ENCODE measurements at regions not wholly inside any gene's neighbourhood (a gene's known extent, or its start where the extent isn't known, plus 50 kb on each side); places are given as distances from the start of the nearest gene placed in this dataset.

DNA sequence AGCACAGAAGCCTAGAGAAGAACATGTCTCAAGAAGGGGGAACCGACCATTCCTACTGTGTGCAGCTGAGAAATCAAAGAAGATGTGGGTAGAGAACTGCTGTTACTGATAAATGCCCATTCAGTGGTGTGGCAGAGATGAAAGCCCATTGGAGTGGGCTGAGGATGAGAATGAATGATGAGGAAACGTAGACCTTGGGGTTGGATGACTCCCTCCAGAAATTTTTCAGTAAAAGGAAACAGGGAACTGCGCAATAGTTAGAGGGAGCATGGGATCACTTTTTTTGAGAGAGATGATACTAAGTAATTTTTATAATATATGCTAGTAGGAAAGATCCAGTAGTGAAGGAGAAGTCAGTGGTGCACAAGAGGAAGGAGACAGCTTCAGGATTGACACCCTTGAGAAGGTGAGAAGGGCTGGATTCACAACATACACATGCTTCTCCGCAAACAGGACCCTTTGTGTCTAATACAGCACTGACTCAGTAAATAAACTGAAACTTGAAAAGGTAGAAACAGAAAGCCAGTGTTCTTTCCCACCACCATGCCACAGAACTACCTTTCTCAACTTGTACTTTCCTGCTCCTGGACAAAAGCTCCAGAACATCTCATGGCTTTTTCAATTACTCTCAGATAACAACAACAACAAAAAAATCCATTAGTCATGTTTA is 104.7 kb upstream of the IL6 start:
- DNase-seq: no peak

DNA sequence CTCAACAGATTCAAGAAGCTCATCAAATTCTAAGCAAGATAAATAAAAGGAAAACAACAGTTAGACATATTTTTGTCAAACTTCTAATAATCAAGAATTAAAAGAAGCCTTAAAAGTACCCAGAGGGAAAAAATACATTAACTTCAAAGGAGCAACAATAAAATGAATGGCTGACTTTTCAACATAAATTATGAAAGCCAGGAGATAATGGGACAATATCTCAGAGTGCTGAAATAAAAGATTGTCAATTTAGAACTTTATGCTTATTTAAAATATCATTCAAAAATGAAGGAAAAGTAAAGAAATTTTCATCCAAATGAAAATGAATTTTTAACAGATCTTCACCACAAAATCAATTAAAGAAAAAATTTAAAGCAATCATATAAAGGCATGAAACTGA is 108.5 kb upstream of the IL6 start:
- no peak for DNase-seq

DNA sequence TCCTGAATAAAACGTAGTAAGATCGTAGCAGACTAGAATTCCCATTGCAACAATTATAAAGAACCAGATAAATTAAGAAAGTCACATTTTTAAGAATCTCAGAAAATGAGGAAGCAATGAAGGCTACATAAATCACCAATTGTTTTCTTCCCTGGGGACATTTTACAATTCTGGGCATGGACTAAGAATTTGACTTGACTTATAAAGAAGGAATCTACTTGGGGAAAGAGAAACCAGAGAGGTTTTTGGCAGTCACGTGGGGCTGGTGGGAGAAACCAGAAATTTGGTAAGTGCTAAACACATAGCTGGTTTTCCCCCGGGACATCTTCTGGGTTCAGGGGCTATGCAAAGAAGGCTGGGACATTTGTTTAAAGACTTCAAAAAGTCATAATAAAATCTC is 109.8 kb upstream of the IL6 start:
- no peak for DNase-seq

DNA sequence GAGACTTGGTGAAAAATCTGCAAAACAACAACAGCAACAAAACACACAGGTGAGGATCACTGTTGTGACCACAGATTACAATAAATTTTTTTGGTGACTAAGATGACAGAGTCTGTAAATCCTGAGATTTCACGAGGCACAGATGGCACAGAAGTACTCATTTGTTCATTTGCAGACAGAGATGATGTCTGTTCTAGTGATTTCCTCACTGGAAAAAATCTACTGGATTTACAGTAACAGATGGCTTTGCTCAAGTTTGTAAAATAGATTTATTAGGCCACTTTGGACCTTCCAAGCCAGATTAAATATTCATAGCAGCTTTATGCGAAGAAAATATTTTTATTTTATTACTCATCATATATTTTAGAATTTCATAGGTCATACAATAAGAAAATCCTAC is 113.5 kb upstream of the IL6 start:
- DNase-seq: no peak

DNA sequence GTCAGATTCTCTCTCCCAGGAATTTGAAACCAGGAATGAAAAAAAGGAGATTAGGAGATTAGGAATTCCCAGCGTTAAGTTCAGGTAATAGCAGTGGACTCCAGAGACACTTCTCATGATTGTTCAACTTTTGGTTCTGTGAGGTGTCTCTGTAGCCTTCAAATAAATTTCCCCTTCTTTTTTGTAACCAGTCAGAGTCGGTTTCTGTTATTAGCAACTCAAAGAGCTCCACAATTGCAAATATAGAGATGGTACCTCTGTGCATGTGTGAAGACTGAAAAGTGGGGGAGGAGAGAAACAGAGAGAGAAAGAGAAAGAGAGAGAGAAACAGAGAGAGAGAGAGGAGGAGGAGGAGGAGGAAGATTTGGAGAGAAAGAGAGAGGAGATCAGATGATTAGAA is 112.8 kb upstream of the STEAP1B start:
- DNase-seq: no peak

DNA sequence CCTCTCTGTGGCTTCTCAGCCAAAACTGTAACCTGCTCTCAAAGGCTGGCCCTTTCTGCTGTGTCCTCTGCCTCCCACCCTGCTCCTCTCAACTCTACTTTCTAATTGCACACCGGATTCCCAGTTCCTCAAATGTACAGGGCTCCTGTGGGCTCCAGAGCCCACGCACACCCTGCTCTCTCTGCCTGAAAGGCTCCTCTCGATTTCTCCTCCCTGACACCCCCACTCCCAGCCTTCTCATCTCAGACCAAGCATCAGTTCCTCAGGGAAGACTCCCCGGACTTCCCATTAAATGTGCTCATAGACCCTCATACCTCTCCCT is 111.7 kb upstream of the STEAP1B start:
- DNase-seq: no peak

DNA sequence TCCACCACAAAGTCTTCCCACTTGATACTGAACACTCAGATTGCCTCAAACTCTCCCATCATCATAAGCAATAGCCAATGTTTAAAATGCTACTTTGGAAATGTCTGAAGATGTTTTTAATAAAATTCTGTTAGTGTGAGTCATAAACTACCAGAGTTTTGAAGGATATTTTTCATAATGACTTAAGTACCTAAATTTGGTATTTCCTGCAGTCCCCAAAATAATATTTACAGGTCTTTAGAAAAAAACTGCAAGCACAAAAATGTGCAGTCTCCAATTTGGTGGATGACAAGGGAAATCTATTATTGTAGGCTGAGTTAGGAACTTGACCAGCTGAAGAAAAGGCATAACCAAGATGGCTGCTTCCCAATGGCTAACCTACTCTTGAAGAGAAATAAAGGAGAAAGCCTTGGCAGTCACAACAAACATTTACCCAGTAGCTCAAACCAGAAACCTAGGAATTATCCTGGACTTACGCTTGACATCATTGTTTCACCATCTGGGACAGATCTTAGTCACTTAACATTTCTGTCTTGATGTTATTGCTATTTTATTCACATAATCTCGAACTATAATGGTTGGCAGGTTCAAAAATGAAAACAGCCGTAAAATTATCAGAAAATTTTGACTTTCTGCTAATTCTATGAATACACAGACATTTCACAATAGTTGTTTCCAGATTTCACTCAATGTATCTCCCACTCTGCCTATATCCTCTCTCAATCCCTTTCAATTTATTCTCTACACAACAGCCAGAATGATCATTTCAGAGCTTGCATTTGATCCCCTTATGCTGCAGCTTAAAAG is 111.2 kb upstream of the STEAP1B start:
- DNase-seq: no peak

DNA sequence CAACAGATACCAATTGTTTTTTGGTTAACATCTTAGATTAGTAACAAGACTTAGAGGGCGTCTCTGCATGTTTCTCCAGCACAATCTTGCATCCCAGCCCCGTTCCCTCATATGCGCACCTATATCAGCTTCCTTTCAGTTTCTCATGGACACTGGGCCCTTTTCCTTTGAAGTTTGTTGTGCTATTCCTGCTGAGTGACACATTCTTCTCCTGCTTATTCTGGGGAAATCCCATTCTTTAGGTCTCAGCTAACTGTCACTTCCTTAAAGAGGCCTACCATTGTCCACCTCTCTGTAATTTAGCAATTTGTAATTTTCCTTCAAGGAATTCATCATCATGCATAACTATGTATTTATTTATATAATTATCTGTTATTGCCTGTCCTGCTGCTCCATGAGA is 110.3 kb upstream of the STEAP1B start:
- no peak for DNase-seq

DNA sequence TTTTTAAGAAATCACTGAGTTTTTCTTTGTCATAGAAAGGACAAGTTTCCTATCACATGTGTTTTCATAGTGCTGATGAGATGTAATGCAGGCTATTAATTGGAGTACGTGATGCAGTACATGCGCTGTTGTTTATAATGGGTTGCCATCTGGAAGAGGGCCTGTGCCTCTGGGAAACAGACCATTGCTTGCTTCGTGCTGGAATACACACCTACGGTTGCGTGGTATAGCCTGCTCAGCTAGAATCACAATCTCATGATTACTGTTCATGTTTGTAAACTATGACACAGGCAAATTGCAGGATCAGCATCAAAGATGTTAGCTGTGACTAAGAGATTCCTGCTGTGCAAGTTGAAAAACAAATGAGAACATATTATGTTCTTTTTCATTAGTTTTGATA is 107.2 kb upstream of the STEAP1B start:
- no peak for DNase-seq

DNA sequence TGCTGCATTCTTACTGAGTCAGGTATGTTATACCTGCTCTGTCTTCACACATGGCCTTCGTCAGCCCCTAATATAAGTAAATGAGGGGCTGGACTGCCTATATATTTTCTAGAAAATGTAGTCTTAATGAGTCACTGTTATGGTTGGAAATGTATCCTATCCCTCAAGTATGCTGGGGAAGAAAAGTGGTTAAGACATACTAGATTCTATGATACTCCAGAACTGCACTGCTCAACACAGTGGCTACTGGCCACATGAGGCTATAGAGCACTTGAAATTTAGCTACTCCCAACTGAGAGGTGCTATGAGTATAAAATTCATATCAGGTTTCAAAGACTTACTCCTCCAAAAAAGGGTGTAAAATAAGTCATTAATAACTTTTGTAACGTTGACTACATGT is 104.3 kb upstream of the STEAP1B start:
- no peak for DNase-seq

DNA sequence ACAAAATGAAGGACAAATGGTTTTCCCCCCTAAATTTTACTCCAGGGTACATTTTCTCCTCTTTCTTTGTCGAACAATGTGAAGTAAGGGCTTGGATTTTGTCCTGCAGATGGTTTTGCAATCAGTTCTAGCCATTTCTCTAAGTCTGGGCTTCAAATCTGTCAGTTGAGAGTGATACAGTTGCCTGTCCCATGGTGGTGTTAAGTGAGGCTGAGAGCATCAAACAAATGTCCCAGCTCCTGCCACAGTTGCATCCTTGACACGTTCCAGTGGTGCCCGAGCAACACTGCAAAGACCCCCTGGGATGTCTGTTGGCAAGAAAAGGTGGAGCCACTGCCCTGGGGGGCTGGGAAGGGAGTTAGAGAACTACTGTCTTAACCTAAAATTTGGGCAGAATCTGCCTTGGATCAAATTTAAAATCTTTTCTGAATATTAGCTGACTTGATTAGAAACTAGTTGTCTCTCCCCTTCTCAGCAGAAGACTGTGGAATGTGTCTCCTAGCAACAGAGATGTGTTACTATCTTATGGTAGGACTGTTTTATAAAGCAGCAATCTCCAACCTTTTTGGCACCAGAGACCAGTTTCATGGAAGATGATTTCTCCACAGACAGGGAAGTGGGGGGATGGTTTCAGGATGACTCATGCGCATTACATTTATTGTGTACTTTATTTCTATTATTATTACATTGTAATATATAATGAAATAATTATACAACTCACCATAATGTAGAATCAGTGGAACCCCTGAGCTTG is 102.0 kb upstream of the STEAP1B start:
- DNase-seq: no peak

DNA sequence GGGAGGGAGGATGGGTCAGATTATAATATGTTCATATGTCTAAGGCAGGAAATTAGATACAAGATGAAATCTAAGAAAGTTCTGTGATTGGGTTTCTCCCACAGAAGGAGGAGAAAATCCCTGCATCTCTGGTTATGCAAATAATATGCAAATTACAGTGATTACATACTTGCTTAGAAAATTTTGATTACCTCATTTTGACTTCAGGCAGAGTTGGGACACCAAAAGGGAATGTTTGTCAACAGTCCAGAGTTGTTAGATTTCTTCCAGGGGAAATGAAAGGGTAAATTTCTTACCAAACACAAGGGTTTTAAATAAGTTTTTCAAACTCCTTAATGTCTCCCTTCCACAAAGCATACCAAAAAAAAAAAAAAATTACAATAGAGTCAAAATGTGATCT is 101.4 kb upstream of the STEAP1B start:
- no peak for DNase-seq

DNA sequence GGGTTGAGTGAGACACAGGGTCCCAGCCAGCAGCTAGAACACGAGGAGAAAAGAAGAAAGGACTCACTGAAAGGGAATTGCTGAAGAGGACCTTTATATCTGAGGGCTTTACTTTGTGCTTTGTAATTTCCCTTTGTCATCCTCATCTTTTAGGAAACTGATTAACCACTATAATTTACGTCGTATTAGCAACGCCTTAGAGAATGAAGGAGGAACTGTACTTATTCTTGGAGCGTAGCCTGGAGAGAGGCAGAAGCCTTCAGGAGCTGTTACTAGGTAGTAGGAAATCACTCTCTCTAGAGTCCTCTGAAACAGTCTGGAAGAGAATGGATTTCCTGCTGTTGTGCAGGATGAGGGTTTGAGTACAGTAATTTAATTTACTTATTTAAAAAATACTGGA is 101.0 kb upstream of the STEAP1B start:
- DNase-seq: no peak

DNA sequence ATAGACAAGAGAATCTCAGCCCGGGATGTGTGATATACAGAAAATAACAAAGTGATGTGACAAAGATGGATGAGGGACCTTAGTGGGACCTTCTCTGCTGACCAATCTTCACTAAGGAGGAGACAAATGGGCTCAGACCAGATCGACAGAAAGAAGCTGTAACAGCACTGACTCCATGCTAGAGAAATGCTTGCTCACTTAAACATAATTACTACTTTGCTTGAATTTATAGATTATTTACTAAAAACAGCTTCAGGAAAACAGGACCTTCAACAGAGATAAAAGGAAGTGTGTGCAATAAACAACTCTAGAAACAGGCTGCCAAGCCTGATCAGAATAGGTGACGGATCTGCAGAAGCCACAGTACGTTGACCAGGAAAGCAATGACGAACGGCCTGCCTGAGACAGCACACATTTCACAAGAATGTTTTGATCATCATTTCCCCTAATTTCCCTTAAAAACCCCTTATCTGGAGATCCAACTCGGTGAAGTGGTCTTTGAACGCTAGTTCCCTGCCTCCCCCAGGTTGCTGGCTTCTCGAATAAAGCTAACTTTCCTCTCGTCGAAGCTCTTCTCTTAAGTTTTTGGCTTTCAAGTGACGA is 98.4 kb upstream of the STEAP1B start:
- no peak for DNase-seq

DNA sequence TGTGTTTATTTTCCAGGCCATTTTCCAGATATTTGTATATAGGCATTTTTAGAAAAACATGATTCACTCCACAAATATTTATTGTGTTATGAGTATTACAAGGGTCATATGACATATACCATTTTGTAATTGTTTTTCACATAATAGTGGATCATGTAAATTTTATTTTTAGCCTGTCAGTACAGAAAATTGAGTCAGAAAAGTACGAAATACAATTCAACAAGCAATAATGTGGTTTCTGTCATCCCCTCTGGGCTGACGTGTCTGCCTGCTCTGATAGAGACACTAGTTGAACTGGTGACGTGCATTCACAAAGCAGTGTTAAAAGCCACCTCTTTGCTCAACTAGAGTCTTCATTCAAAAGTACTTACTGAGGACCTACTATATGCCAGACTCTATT is 97.9 kb upstream of the STEAP1B start:
- no peak for DNase-seq

DNA sequence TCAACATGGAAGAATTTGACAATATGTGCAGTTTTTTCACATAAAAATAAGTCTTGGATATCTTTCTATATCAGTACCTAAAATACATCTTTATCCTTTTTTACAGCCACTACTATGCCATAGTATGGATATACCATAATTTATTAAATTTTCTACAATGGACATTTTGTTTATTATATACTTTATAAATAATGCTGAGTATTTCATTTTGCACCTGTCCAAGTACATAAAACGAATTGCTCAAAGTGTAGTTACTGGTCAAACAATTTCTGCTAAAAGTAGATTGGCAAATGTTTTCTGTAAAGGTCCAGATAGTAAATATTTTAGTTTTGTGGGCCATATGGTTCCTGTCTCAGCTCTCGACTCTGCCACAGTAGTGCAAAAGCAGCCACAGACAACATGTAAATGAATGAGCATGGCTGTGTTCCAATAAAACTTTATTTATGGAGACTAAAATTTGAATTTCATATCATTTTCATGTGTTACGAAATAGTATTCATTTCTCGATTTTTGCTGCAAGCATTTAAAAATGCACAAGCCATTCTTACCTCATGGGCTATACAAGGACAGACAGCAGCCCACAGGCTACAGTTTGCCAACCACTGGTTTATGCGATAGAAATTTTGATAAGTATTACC is 96.9 kb upstream of the STEAP1B start:
- DNase-seq: no peak

DNA sequence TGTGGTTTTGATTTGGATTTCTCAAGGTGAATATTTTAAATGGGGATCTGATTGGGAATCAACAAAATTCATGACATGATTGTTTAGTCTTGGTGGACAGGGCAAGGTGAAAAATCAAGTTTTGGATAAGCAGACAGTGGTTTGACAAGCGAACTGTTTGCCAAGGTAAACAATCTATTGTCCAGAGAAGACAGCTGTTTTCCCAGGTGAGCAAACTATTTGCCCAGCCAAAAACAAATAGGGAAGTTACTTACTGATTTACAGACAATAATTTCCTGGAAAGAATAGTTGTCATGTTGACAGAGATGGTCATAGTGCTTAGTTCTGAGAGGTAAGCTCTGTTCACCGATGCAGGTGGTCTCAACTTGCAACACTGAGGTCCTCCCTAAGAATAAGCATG is 94.0 kb upstream of the STEAP1B start:
- DNase-seq: no peak

DNA sequence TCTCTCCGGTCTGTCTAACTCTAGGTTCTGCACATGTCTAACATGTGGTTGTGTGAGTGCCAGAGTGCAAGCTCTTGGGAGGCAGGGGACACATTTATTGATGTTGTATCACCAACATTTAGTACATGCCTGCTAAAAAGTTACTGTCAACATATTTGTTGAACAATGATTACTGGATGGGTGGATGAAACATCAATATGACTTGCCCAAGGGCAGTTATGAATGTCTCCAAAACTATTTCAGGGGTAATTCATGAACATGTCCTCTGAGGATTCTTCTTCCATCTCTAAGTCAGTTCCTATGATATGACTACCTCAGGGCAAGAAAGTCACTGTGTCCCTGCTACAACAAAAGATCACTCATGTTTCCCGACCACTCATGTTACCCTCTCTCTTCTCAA is 91.3 kb upstream of the STEAP1B start:
- no peak for DNase-seq

DNA sequence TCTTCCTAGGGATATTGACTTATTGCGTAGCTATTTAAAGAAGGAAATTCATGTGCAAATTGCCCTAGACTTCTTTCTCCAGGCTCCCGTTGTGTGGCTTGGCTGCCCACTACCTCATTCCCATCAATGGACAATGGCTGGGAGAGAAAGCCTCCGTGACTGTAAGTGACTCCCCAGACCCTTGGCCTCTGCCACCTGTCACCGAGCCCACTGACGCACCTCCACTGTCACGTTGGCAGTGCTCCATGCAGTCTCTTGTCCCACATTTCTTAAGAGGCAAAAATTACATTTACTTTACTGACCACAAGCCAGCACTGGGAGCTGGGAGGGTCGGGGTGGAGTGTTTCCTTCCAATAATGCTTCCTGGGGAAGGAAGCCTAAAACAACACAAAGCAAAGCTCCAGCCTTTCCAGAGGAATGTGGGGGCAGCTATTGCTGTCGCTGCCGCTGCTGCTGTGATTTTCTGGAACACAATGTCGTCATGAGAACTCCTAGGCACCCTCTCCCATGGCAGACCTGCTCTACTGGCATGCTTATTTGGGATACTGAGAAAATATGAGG is 89.7 kb upstream of the STEAP1B start:
- no peak for DNase-seq

DNA sequence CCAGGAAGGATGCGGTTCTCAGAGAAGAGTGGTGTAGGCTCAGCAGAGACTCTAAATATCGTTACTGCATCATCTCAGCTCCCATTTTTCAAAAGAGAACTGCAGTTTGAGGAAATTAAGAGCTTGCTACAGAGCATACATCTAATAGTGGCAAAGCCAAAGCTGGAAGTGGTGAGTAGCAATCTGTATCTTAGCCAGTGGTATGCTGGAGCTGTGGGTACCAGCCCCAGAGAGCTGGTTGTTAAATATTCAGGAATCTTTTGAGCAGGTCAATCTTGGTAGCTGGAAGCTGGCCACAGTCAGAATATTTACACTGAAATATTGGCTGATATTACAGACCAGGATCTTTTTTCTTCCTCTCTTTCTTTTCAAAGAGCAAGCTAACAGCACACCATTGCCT is 88.4 kb upstream of the STEAP1B start:
- DNase-seq: no peak

DNA sequence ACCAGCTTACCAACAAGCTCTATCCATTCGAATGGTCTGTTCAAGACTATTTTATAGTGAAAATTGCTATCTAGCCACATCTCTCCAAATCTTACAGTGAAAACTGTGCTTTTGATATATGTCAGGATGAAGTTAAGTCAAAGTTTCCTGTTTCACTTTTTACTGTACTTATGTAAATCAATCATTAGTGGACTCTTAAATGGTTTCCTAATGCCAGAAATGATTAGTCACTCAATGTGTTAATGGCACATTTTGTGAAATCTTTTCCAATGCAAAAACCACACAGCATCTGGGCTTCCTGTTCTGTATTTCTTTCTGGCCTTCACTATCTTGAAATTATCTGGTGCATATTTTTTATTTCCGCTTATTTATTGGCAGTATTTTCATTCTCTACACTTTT is 87.3 kb upstream of the STEAP1B start:
- DNase-seq: peak; percentile 65

DNA sequence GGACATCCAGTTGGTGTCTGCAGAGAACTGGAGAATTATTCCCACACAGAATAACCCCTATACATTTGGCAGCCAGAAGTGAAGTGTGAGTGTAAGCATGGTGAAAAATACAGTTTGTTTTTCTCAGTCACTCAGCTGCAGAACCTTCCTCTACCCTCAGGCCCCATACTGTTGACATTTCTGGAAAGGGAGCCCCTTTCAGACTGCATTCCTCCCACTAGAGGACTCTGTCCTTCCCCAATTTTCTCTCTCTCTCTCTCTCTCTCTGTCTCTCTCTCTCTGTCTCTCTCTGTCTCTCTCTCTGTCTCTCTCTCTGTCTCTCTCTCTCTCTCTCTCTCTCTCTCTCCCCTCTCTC is 86.8 kb upstream of the STEAP1B start:
- no peak for DNase-seq
